HG02870 (cell line): ENCODE measurements at regions not wholly inside any gene's neighbourhood (a gene's known extent, or its start where the extent isn't known, plus 50 kb on each side); places are given as distances from the start of the nearest gene placed in this dataset.
"Not testable (repeated sequence)": the region's sequence is repeated elsewhere in the genome, so short reads cannot be mapped to it uniquely, and the experiment has no call there.

ENCODE experiments used
- ATAC-seq: cut with Tn5 transposase; IDR thresholded peaks from one replicate; pipeline ENCODE4 v1.9.1; 2021; ENCODE audit warnings: mild to moderate bottlenecking, moderate library complexity; ENCODE audit not compliant: unreplicated experiment

GRCh38 chr22:46026899-46027210 lies 49.9 kb upstream of the WNT7B start:
- ATAC-seq = no peak

- ATAC-seq = no peak
Measured at GRCh38 chr22:46027211-46028105, 50.5 kb upstream of the WNT7B start.

- no peak for ATAC-seq
Measured at GRCh38 chr22:46028106-46028991, 51.4 kb upstream of the WNT7B start.

DNA sequence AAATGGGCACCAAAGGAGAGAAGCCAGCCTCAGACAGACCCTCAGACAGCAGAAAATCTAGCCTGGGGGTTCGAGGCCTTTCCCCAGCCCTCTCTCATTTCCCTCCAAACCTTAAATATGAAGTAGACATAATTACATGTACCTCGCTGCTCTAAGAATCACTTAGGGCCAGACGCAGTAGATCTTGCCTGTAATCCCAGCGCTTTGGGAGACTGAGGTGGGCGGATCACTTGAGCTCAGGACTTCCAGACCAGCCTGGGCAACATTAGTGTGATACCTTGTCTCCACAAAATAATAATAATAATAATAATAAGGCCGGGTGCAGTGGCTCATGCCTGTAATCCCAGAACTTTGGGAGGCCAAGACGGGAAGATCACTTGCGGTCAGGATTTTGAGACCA lies 52.1 kb upstream of the WNT7B start:
- no peak for ATAC-seq

DNA sequence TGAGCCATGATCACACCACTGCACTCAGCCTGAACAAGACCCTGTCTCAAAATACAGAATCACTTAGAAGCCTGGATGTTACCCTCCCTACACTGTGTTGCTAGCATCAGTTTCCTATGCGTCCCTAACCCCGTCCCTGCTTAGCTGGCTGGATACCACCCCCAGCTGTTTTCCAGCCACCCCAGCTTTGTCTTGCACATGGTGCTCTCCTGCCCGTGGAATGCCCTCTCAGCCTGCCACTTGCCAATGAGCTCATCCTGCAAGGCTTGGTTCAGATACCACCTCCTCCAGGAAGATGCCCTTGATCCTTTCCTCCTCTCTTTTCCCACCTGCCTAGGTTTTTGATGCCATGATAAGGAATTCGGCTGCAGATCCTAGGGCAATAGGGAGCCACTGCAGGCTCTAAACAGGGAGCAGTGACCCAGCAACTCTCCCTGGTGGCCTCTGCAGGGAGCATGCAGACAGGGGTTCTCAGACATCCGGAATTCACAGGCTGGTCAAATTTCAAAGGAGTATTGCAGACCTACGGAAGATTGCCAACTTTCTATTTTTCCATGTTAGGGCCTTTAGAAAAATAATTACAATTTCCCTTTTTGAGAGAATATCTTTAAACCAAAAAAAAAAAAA lies 52.7 kb upstream of the WNT7B start:
- ATAC-seq = no peak

- no peak for ATAC-seq
Measured at GRCh38 chr22:46030231-46030880, 53.4 kb upstream of the WNT7B start.

DNA sequence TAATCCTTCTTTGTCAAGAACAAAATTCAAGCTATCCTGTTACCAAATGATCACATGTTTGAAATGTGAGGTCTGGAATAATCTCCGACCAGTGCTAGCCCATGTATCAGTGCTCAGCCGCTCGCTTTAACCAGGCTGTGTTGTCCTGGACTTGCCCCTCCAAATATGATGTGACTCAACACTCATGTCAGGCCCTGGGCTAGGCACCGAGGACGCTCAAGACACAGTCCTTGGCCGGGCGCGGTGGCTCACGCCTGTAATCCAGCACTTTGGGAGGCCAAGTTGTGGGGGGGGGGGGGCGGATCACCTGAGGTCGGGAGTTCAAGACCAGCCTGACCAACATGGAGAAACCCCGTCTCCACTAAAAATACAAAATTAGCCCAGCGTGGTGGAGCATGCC lies 54.1 kb upstream of the WNT7B start:
- ATAC-seq = no peak

GRCh38 chr22:46031557-46031956 lies 54.6 kb upstream of the WNT7B start:
- no peak for ATAC-seq

GRCh38 chr22:46031965-46032851 lies 55.2 kb upstream of the WNT7B start:
- no peak for ATAC-seq

DNA sequence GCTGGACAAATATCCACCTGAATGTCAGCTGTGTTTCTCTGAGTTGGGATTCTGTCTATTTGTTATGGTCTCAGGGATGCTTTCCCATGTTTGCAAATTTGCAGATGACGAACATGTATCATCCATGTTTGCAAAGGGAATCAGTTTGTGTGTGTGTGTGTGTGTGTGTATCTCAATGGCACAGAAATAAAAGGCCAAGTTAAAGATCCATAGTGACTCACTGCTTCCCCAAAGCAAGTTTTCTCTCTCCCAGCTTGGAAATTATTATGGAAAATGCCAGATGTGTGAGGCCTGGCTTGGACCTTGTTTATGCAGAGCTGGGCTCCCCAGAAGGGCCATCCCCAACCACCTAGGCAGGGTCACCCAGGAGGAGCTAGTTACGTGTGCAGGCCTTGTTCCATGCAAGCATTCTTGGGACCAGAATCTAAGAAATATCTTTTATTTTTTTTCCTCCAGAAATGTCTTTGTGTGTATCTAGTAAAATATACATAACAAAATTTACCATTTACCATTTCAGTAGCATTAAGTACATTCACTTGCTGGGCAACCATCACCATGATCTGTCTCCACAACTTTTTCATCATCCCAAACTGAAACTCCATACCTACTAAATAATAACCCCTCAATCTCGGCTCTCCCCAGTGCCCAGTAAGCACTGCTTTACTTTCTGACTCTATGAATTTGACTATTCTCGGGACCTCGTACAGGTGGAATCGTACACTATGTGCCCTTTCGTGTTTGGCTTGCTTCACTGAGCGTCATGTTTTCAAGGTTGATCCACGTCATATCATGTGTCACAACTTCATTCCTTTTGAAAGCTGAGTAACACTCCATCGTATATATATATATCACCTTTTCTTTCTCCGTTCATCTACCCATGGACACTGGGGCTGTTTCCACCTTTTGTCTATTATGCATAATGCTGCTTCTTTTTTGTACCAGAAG lies 56.6 kb upstream of the WNT7B start:
- ATAC-seq = no peak

- not testable (repeated sequence) for ATAC-seq
Measured at GRCh38 chr22:46034480-46034879, 57.5 kb upstream of the WNT7B start.

DNA sequence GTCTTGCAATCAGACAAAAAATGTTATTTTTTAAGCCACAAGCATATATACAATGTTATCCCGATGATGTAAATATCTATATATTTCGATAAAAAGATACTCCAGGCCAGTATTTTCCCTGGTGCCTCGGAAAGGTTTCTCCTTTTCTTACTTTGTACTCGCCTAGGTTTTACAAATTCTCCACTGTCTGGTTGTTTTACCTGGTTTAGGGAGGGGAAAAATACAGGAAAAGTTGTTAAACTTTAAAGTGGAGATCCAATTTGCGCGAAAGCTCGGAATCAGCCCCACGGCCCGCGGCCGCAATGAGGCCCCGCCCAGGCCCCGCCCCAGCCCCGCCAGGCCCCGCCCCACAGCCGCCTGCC lies 58.4 kb upstream of the WNT7B start:
- ATAC-seq = no peak

- ATAC-seq = peak; percentile 95
Measured at GRCh38 chr22:46035742-46036557, 59.0 kb upstream of the WNT7B start.

DNA sequence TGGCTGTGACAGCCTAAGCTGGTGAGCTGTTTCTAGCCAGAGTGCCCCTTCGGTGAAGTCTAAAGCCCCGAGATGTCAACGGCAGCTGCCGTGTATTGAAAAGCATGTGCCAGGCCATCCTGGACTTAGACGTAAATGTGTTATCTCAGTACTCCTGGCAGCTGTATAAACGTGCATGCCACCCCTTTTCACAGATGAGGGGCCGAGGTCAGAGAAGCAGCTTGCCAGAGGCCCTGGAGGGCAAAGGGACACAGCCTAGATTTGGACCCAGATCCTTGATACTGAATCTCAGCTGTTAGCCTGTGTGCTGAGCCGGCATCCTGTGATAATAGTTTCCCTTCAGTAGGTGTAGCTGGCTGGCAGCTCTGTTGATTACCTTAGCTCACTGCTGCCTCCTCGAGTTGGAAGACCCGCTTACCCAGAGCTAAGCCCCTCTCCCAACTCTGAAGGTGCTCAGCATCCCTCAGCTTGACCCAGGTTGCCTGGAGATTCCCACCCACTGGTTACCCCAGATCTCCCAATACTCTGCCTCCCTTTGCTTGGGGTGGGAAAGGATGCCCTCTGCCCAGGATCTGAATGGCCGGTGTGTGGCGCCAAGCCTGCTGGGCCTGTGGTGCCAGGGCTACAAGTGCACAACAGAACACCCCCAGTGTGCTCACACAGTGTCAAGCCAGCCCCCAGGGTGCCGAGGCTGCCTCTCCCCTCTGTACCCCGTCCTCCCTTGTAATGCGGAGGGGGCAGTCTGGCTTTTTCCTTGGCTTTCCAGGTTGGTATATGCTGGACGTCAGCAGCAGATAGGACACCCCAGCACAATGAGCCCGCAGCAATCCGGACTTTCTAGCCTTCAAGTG lies 59.8 kb upstream of the WNT7B start:
- no peak for ATAC-seq

GRCh38 chr22:46038174-46038487 lies 61.2 kb upstream of the WNT7B start:
- no peak for ATAC-seq

DNA sequence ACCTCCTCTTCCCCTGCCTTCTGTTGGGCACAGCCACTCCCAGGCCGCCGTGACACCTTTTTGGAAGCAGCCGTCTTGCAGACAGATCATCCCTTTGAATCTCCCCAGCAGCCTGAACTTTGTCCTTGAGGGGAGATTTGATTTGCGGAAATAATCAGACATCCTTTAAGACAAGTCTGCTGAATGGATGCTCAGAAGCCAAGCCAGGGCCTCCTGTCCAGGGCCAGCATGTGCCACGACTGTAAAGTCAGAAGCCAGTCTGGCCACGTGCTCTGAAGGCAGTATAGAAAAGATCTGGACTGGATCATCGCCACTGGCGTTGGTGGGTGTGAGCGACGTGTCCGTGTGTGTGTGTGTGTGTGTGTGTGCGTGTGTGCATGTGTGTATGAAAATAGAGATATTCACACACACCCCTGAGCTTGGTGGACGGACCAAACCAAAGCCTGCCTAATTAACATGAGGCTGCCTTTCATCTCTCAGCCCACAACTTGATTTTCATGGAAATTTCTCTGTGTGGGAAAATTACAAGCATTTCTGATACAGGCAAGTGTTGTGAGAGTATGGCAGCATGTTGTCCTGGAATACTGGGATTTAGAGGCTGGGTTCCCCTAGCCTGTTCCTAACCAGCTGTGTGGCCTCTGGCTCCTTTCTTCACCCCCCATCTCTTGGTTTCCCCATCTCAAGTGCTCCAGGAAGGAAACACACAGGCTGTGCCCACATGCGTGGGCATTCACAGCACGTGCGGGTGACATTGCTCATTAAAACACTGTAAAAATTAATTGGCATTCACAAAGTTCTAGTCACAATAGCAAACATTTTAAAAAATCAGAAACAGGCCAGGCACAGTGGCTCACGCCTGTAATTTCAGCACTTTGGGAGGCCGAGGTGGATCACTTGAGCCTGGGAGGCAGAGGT lies 61.8 kb upstream of the WNT7B start:
- no peak for ATAC-seq
